MV-4-11 (cell line): ENCODE measurements at regions not wholly inside any gene's neighbourhood (a gene's known extent, or its start where the extent isn't known, plus 50 kb on each side); places are given as distances from the start of the nearest gene placed in this dataset.

Experiments
- DNase-seq: peaks from one replicate; lab custom pipeline; 2025; lab: John Stamatoyannopoulos, UW

DNA sequence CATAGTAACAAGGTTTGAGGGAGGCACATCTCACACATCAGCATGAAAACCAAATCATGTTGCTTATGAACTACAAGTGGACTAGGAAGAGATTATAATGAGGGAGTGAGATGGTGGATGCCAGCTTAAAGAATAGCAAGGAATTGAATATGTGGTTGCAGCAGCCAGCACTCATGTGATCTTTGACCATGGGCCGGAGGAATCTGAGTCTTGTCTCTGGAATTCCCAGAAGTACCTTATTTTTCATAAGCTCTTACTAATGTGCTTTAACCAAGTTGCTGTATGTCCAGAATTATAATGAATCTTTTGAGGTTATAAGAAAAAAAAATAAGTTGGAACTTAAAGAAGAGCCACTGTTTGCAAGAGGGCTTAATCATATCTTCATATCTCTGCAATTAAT, 97.0 kb downstream of the DISP1 start:
- no peak for DNase-seq

DNA sequence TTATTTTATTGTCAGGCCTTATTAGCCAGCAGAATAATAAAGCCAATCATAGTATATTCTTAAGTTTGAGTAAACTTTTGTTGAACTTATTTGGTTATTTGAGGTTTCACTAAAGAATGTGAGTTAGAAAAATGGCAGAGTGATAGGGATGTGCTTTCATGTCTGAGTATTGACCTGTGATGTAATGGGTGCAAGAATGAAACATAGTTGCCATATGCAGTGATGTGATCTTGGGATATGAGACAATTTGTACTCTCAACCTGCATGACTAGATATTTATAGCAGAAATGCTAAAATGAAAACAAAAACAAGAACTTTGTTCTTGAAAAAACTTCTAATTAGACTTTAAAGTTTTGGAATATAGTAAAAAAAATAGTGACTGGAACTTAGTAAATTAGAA, 97.9 kb downstream of the DISP1 start:
- DNase-seq: no peak

DNA sequence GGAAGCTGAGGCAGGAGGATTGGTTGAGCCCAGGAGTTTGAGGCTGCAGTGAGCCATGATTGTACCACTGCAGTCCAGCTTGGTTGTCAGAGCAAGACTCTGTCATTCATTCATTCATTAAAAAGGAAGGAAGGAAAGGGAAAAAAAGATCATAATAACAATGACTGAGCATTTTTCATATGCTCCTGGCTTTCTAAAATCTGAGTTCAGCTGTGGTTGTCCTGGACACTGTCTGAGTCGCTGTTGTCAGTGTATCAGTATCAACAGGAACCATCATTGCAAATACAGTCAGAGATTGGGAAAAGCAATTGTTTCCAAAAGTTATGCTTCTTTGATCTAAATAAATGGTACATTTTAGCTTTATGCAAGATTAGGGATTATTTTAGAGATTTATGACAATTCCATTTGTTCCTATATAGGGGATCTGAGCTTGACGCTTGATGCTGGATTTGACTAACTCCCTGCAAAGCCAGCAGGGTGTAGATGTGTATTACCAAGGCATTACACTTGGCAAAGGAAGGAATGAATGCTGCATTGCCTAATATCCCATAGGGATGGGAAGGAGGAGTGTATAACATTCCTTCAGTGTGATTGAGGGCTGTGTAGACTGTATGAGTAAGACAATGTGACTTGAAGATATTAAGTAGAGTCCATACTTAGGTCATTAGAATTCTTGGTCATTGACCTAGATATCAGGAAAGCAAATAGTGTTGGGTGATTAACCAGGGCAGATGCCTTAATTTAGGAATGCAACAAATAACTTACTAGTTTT, 100.2 kb downstream of the DISP1 start:
- no peak for DNase-seq

DNA sequence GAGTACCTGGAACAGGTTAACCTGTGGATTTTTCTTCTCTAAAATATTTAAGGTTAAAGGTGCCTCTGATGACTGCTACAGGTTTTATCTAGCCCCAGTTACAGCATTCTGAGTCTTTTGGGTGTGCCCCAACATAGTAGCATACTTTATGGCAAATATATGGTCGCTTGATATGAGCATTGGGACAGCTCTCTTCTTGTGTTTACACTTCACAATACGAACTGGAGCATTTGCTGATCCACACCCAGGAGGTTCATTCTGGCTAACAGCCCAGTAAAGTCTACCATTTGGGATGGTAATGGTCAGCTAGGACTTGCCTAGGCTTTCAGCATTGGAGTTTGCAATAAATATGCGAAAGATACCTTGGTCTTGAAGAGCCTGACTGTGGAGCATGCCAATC, 101.3 kb downstream of the DISP1 start:
- no peak for DNase-seq

DNA sequence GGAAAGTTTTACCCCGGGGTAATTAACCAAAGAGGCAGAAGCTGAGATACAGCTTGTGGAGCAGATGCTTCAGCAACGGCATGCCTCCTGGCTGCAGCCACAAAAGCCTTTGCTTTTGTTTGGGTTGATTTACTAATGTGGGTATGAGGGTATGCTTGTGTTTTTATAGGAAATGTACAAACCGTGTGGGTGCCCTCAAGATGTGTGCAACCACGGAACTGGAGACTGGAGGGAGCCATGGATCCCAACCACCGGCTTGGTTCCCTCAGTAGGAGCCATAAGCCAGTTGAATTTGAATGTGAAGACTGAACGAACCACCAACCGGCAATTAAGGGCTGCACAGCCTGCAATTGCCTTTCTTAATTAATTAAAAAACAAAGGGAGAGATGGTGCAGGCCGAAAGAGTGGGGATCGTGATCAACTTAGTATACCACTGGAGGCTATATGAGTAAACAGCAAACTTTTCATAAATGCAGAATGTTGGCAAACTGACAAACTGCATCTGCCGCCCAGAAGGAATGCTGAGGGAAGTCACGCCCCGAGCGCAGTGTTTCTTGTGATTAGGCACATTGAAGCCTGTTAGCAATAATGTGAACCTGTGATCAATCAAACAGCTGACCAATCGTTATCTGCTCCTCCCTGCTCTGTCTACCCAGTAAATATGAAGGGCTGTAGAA, 104.1 kb downstream of the DISP1 start:
- DNase-seq: no peak

DNA sequence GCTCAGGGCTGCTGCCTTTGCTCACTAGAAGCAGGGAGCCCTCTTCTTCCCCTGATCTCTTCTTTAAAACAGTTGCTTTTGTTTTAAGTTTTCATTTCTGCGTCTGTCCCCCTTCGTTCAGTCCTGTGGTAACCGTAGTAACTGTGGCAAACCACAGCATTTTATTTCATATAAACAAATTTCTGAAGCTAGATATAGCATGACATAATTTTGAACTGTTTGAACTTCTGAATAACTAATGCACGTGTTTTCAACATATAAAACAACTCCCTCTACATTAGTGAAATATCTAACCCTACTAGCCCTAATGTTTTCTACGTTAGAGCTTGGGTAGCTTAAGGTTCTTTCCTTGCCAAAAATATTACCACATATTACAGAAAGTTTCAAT, 104.6 kb downstream of the DISP1 start:
- DNase-seq: no peak

DNA sequence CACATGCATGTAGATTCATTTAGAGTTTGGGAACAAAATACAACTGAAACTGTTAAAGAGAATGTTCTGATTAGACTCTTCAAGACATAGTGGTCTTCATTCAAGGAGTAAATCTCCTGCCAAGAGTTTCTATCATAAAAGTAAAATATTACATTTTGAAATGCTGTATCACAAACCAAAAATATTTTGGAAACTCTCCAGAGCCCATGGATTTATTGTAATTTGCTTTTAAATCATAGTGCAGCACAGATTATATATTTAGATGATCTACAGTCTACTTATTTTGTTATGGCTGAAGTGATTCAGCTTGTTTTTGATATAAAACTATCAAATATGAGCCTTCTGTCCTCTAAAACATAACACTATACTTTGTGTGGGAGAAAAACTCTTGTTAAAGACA, 105.3 kb downstream of the DISP1 start:
- DNase-seq: no peak

DNA sequence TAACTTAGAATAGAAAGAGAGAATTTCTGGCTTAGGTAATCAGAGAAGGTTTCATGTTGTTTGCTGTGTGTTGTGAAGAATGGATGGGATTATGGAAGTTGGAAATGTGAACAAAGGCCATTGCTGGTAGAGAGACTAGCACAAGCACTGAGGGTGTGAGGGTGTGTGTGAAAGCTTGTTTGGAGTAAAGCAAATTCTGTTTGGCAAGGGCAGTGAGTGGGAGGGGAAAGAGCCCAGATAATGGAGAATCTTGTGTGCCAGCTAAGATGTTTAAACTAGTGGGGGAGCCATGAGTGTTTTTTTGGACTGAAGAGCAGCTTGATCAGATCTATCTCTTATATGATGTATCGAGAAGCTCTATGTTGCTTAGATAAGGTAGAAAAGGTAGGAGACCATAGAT, 107.1 kb downstream of the DISP1 start:
- no peak for DNase-seq

DNA sequence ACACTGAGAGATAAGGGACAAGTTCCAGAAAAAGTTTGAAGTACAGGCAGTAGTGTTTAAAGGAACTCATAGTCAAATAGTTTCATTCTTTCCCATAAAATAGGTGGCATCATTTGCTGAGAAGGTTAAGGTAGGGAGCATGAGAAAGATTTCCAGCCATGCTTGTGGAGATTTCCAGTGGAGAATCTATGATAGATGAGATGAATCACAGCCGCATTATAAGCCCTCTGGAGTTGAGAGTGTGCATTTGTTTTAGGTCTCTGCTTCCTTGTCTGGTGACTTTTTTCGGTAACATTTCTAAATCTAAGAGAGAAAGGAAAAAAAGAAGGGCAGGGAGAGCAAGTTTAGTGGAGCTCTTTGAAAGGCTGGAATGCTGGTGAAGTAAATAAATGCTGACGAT, 108.7 kb downstream of the DISP1 start:
- no peak for DNase-seq

DNA sequence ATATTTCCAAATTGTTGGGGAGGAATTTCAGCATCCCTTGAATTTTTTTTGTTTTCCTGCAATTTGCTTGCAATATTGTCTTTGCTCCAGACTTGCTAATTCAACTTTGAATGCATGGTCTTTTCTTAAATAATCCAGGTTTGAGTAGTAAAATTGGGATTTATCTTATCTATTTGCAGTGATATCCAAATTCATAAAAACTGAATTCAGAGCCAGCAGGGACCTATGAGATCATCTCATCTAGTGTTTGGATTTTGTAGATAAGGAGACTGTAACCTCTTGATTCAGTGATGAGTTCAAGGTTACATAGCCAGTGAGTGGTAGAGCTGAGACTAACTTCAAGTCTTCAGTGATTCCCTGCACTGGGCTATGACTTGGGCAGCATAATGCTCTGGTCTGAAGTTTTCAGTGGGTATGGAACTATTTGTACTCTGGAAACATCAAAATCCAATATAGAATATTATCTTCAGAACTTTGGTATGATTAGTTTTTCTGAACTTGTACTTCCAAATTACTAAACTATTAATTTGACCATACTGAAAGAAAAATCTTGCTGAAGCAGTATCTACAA, 109.4 kb downstream of the DISP1 start:
- DNase-seq: no peak

DNA sequence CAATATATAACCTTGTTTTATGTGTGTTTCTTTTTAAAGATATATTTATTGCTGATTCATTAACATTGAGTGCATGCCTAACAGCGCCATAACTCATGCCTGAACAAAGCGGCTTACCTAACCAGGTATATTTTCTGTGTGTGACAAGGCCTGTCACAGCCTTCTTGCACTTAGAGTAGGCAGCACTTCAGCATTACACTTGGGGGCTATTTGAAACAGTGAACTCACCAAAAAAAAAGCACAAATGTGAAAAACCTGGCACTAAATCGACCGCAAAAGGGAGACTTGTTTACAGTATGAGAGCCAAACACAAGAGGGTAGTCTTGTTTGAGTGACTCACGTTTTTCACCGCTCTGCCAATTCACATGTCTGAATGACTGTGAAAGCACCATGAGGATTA, 111.7 kb downstream of the DISP1 start:
- DNase-seq: no peak

DNA sequence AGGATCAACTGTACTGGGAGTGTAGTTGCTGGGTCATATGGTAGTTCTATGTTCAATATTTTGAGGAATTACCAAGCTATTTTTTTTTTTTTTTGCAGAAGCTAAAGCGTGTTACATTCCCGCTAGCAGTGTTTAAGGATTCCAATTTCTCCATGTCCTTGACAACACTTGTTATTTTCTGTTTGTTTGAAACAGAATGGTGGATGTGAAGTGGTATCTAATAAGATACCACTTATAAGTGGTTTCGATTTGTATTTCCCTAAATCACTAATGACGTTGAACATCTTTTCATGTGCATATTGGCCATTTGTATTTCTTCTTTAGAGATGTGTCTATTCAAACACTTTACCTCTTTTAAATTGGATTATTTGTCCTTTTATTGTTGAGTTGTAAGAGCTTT, 112.2 kb downstream of the DISP1 start:
- no peak for DNase-seq

DNA sequence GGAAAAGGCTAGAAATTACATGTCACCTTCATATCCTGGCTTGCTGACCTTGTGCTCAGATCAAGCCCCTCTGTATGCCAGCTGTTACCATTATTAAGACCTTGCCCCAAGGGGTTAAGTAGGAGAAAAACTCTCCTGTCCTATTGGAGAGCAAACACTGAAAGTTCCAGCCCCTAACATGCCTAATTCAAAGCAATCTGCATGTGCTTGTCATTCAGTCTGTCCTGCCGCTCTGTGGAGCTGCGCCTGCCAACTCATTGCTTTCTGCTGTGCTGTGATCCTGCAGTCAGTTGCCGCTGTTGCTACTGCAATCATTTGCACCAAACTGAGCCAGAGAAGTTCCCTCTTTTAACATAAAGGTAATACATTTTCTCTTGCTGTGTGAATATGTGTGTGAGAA, 113.4 kb downstream of the DISP1 start:
- no peak for DNase-seq

DNA sequence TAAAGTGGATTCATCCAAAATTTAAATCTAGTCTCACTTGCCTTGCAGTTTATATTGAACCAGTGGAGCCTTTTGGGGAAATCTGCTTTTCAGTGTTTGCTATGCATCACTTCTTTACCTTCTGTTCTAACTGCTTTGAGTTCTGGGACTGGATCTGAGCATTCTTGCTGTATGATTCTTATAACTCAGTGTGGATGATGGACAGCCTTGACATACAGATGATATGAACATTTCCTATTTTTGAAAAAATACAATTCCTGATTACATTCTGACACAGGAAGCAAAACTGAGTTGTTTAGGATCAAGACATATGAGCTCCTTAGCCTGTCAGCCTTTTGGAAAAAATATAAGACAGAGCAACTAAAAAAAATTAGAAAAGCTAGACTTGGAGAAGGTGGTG, 115.2 kb downstream of the DISP1 start:
- DNase-seq: no peak

DNA sequence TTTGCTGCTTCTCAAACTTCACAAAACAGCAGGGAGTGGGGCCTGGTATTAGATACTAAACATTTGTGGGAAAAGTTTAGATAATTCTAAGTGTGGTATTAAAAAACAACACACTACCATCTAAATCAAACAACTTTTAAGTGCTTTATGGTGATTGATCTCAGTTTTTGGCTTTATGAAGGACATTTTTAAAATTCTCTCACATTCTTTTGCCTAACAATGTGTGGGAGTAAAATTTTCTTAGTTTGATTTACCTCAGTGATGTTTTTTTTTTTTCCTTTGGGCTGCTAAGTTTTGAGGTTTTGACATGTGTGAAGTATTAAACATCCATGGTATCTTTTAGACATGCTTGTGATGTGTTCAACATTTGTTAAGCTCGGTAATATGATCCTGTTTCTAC, 116.2 kb downstream of the DISP1 start:
- no peak for DNase-seq

DNA sequence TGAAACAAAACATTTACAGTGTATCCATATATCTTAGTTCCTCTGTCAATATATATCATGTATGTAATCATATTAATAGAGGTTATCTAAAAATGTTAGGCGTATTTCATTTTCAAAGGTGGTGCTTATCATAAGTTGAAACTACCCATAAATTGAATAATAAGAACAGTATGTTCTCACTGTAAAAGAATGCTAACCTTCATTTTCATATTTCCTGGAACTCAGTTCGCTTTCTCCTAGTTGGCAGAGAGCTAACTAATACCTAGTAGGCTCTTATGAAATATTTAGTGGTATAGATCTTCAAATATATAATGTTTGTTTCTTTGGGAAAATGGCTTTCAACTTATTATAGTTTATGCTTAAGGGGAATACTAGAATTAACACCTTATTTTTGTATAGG, 118.4 kb downstream of the DISP1 start:
- DNase-seq: no peak

DNA sequence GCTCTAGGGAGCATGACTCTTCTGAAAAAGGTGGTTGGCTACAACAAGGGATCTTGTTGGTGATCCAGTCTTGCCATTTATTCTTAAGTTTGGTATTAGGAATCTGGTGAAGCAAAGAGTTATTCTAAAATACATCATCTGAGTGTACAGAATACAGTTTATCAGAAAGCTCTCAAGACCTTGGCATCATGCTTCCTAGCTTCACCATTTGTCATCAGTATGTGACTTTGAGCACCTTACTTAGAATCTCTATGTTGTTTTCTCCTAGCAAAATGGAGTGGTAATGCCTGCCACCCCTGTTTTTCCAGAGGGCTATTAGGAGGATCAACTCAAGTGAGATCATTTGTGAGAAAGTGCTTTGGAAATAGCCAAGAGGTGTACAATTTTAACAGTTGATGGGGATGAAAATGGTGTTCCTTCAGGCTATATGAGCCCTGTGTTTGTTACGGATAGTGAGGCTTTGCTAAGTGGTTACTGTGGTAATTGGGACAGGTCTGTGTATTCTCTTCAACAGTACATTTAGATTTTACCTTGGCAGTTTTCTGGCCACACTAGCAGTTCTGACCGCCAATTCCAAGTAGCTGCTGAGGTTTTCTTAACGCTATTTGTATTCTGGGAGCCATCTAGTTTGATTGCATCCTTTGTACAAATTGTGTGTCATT, 120.5 kb downstream of the DISP1 start:
- DNase-seq: no peak

DNA sequence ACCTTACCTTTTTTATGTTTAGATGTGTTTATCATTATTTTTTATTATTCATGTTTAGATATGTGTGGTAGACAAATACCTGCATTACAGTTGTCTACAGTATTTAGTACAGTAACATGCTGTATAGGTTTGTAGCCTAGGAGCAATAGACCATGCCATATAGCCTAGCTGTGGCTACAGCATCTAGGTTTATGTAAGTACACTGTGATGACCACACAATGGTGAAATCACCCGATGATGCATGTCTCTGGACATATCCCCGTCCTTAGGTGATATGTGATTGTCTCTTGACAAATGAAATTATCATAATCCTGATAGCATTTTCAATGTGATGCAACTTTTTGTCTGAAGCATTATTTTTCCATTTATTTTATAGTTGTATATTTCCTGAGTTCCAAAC, 121.2 kb downstream of the DISP1 start:
- DNase-seq: no peak

DNA sequence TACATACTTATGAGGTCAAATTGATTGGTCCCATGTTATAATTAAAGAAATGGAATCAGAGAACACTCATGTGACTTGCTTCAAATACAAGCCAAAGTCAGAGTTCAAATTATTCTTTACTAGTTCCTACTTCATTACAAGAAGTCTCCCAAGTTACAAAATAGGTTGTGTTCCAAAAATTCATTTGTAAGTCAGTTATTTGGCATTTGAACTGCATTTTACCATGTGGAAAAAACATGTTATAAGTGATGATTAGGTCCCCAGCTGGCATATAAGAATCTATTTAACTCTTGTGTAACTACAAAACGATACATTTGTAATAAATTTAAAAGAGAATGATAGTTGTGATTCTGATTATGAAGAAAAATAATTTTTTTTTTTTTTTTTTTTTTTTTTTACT, 124.1 kb downstream of the DISP1 start:
- no peak for DNase-seq

DNA sequence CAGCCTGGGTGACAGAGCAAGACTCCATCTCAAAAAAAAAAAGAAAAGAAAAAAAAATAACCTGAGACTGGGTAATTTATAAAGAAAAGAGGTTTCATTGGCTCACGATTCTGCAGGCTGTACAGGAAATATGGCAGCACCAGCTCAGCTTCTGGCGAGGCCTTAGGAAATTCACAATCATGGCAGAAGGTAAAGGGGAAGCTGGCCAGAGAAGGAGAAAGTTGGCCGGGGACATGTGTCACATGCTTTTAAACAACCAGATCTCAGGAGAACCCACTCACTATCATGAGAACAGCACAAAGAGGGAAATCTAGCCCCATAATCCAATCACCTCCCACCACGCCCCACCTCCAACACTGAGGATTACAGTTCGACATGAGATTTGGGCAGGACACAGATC, 125.3 kb downstream of the DISP1 start:
- DNase-seq: no peak

DNA sequence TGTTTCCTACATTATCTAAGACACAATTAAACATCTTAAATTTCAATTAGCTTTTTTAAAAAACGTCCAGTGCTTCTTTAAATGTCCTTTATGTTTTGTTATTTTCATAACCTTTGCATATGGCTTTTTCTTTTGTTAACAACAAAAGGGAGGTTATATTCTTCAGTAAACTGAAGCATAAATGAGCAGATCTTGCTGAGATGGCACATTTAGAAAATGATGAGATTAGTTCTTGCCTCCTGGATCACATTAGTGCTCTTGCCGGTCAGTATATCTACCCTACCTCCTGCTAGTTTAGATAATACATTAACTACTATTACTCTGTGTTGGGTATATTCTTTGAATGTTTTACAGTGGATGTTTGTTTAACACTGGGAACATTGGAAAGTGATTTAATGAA, 126.1 kb downstream of the DISP1 start:
- no peak for DNase-seq

DNA sequence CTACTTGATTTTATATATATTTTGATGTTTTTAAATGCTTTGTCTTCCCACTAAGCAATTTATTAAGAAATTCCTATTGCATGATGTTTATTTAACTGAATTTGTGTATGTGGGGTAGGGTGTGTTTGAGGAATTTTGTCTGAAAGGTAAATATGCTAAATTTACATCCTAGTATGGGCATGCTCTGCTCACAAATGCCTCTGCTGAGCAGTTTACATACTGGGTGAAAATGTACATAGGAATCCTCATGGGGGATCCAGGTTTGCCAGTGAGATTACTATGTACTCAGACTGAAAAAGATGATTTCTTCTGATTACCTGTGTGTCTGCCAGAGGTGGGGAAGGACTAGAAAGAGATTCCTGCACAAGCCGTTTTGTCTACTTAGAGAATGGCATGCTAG, 126.6 kb downstream of the DISP1 start:
- no peak for DNase-seq

DNA sequence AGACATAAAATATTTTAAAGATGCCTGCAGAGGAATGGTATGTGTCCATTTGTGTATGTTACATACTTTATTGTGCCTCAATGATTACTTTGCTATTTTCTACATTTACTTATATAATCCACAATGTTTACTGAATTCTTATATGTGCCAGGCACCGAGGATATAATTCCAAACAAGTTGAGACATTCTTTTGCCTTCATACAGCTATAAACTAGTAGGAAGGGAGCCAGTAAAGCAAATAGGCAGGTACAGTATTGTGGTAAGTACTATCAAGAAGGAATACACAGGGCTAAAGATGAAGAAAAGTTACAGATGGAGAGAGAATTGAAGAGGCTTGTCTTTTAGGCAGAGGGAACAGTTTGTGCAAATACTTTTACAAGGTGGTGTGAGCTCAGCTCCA, 131.6 kb downstream of the DISP1 start:
- no peak for DNase-seq
